Iris pigment epithelial cell (primary cell): ENCODE measurements at regions not wholly inside any gene's neighbourhood (a gene's known extent, or its start where the extent isn't known, plus 50 kb on each side); places are given as distances from the start of the nearest gene placed in this dataset.
A peak's percentile ranks its signal among the peaks of the same experiment; 100 is the strongest.

ENCODE experiments used
- DNase-seq: peaks from one replicate; pipeline ENCODE4 v3.0.0-alpha.2; 2011; ENCODE audit warnings: low read depth

DNA sequence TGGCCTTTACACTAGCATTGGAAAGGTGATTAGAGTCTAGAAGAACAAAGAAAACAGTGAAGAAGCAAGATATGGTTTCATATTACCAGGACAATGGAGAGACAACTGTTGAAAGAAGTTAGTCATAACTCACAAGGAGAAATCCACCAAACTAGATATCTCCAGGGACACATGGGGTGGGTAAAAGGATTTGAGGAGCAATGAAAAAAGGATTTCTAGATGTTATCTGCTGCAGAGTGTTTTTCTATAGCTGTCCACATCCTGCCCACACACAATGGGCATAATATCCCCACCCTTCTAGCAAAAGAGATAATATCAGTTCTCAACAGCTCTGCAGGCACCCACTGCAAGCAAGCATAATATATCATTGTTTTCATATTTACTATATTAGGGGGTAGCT lies 303.1 kb downstream of the HAO1 start:
- no peak for DNase-seq

DNA sequence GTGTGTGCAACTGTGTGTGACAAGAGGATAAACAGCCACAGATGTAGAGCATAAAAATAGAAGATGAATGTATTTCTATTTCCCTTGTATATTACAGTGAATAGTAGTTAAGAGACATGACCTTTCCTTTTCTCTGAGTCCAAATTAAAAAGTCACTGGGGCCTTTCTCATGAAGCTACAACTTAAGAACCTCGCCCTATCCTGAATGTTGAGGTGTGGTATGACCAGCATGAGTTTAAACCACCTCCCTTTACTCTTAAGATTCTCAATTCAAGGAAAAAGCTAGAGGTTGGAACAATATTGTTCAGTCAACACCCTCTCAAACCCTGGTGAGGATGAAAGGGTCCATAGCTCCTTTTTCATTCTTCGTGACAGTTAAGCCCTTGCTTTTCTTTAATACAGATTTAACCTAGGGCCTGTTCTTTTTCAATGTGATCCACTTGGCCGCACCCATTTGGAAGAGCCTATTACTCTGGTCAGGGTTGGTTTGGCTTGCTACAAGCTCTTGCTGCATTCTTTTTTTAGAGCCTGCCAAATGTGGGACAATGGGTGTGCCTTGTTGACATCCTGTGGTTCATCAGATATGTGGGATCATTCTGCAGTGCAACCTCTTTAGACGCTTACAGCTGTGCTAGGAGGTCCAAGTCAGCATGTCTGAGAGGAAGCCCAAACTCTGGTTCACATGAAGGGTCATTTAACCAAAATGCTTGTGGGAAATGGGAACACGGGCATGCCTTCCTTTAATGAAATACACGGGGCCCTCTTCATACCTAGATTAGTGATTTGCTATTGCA lies 290.0 kb downstream of the HAO1 start:
- DNase-seq = peak; percentile 19

DNA sequence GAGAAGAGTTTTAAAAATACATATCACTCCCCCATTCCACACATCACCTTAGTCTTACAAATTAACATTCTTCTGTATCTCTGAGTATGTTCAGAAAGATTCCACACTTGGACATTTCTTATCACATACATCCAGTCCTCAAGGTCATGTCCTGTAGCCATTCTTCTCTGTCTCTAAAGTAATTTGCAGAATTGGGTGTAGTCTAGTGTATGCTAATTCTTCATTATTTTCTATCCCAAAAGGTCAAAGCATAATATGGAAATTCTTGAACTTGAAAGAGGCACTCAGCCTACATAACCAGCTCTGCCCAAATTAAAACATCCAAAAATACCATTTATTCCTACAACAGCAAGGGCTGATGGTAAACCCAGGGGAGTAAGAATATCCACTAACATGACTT lies 286.0 kb downstream of the HAO1 start:
- no peak for DNase-seq

DNA sequence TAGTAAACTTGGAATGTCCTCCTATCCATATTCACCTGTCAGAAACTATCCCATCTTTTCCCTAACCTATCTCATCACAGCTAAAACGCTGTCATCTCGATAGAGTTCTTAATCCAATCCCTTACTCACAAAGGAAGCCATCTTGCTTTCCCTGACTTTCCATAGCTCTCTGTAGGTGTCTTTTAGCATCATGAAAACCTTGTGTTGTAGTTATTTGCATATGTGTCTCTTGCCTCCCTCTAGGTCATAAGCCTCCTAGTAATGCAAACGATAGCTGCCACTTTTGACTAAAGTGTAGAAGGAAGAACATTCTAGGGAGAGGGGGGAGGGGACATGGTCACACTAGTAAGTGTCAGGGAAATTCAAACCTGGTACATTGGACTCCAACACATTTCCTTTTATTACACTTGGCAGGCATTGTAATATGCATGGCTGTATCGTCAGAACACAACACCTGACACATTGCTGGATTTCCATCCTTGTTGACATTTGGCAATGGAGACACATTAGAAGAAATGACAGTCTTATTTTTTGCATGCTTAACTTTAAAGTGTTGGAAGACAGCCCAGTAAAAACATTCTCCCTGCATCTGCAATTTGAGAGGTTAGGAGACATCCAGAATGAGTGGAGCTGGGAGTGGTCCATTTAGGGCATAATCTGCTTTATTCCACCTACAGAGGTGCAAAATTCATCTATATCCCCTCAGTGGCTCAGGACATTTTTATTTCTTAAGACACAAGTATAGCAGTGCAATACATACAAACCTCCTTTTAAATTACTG lies 283.4 kb downstream of the HAO1 start:
- no peak for DNase-seq

DNA sequence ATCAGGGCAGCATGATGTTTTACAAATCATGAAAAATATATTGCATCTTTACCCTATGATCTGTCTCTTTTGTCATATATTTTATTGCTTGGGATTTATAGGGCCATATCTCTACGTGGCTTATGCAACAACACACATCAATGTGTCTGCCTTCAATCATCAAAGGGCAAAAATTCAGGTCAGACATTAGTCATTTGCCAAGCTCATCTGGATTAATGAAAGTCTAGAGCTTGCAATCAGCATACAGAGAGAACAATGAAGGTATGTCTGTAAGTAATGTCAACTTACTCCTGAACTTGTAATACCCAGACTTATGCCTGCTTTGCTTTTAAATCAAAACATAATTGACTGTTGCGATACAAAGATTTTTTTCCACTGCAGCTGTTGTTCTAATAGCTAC lies 282.7 kb downstream of the HAO1 start:
- DNase-seq = no peak

DNA sequence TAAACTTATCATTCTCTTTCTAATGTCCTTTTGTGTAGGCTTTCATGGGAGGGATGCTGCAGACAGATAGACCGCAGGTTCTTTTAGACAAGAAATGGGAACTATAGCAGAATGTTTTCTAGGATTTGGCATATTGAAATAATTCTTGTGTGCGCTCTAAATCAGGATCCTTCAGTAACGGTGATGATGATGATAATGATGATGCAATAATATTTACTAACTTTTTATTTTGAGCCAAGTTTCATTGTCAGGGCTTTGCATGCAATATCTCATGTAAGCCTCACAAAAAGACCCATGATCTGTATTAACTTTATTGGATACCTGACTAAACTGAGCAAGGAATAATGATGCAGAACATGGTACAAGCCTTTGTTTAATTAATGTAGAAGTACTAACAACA lies 280.1 kb downstream of the HAO1 start:
- no peak for DNase-seq

DNA sequence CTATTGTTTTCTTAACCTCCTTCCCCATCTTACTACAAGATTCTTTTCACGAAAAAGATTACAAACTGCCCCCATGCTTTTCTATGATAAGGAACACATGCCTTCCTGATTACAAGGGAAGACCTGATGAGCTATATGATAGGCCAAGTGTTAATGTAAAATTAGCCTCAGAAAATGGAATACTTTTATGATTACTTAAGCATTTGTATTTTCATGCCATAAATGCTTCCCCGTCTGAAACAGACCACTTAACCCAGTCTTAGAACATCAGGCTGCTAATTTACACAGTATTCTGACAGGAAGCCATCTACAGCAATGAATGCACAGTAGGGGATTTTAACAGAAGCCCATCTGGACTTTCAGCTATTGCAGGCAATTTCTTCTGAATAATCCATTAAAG lies 274.9 kb downstream of the HAO1 start:
- DNase-seq = no peak

DNA sequence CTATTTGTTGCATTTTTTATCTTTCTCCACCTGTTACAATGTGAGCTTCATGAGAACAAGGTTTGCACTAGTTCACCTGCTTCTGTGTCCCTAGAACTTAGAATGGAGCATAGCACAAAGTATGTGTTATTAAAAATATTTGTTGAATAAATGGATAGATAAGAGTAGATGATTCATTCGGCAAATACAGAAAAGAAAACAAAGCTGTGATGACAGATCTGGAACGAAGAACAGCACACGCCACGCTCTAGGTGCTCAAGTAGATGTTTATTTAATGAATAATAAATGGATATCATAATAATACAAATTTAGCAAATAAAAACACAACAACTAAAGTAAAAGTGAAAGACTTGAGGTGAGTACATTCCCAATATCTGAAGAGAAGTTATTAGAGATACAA lies 273.1 kb downstream of the HAO1 start:
- DNase-seq = peak; percentile 20

- no peak for DNase-seq
Measured at GRCh38 chr20:7672571-7672970, 267.7 kb downstream of the HAO1 start.

DNA sequence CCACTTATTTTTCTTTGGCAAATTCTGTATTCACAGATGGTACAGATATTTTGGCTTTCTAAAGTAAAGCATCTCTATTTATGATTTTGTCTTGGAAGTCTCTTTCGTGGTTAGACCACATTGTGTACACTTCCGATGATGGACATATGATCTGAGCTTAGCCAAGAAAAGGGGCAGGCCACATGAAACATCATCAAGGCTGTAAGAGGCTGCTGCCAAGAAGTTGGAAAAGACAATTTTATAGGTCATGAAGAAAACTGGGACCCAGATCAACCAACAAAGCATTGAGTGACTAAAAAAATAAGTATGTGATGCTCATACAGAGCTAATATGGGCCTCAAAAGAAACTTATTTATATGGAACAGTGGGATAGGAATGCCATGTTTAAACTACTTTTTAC lies 266.4 kb downstream of the HAO1 start:
- DNase-seq = peak; percentile 62

- no peak for DNase-seq
Measured at GRCh38 chr20:7682916-7683315, 257.3 kb downstream of the HAO1 start.

DNA sequence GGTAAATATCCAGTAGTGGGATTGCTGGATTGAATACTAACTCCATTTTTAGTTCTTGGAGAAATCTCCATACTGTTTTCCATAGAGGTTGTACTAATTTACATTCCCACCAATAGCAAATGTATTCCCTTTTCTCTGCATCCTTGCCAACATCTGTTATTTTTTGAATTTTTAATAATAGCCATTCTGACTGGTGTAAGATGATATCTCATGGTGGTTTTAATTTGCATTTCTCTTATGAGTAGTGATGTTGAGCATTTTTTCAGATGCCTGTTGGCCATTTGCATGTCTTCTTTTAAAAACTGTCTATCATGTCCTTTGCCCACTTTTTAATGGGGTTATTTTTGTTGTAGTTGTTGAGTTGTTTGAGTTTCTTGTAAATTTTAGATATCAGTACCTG lies 253.2 kb downstream of the HAO1 start:
- no peak for DNase-seq

- DNase-seq = no peak
Measured at GRCh38 chr20:7689151-7689550, 251.1 kb downstream of the HAO1 start.

GRCh38 chr20:7691647-7692269 lies 248.5 kb downstream of the HAO1 start:
- DNase-seq = no peak

DNA sequence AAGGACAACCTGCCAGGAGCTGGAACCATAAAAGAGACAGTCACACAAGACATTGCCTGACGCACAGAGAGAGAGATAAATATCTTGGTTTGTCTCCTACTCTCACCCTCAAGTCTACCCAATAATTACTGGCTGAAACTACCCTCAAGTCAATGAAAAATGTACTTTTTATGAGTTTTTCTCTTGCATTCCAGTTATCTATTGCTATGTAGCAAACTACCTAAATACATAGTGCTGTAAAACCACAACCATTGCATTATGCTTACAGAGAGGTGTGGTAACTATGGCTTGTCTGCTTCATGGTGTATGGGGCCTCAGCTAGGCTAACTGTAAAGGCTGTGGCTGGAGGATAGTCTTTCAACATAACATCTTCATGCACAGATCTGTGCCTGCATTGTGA lies 247.8 kb downstream of the HAO1 start:
- no peak for DNase-seq

DNA sequence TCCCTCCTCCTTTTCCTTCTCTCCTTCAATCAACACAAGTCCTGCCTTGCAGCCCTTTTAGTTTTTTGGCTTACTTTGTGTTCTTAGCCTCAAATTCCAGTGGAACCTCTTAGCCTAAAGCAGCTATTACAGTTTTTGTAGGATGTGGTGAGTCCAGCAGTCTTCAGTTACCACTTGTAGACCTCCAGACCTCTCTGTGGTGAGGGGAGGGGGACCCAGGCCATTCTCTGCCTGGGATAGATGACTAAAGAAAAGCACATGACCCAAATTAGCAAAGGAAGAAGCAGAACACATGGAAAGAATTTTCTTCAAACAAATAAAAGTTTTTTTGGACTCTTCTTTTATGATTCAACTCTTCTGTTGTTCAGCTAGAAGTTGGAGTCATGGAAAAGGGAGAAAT lies 246.5 kb downstream of the HAO1 start:
- DNase-seq = no peak

DNA sequence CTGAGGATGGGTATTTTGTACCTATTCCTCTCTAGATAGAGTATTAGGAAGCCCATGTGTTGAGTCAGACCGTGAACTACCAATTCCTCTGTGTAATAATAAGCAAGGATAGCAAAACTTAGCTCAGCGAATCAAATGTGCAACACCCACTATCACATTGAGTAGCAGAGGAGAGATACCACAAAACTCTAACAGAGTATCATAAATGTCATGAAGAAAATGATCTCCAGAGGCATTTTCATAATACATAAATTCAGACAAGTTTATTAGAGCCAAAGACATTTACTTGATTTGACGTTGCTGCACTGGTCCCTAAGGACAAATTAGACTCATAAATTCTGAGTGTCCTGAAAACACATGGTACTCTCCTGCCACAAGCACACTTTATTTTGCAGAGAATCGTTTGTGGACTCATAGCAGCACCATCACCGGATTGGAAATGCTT lies 245.2 kb downstream of the HAO1 start:
- no peak for DNase-seq

- peak; percentile 70 for DNase-seq
Measured at GRCh38 chr20:7695635-7696034, 244.6 kb downstream of the HAO1 start.

DNA sequence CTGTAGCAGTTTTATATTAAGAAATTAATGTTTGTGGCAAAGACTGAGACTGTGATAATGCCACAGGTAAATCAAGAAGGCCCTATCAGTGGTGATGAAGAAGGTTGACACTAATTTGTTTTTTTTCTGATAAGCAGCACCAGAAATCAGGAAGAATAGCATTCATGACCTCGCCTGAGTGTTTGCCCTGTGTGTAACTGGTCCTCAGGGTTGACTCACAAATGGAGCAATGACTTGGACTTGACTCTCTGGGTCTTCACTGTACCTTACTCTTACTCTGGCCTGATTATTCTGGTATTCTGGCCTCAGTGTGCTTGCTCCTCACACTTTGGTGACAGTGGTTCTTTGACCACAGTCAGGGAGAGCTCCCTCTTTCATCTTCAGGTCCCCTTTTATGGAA lies 243.9 kb downstream of the HAO1 start:
- DNase-seq = peak; percentile 17

DNA sequence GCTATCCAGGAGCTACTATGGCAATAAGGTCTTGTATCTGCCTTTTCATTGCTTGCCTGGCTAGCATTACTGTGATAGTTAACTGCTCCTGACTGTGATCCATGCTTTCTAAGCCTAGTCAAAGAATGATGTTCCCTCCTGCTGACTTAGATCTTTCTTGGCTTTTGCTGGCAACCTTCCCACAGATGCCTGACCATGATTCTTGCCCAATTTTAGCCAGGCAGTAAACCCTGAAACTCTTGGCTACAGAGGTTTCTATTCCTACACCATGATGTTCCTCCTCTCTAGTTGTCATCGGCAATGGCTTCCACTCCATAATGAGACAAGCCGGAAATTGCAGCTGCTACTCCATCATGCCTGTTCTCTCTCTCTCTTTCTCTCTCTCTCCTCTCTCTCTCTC lies 238.1 kb downstream of the HAO1 start:
- peak; percentile 11 for DNase-seq

DNA sequence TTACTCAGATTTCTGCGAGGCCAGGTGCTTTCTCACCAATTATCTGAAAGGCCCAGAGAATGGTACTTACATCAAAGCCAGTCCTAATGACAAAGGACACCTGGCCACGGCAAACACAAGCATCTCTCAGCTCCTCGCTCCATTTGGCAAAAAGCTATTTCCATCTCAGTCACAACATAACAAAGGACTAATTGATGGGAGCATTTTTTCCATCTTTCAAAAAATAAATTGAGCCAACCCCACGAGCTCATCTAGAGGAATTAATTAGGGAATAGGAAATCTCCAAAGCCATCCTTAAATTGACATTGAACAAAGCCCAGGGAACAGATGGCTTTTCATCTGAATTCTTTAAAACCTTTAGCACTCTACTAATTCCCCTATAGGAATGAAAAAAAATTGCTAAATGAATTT lies 236.7 kb downstream of the HAO1 start:
- DNase-seq = no peak

GRCh38 chr20:7703996-7704395 lies 236.3 kb downstream of the HAO1 start:
- DNase-seq = no peak

DNA sequence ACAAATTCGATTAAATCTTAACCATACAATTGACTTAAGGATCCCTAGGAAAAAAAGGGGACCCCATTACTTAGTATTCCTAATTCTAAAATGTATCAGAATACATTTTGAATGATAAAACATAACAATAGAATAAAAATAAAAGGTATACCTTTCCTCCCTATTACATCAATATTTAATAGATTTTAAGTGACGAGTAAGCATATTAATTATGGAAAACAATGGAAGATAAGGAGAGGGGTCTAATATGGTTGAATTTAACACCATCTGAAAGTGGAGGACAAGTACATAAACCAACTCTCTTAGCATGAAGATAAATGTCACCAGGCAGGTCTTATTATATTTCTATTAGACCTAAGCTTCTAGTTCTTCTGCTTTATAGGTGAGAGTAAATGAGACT lies 232.1 kb downstream of the HAO1 start:
- no peak for DNase-seq
